Astrocyte (in vitro differentiated cells and primary cell): ENCODE measurements at regions not wholly inside any gene's neighbourhood (a gene's known extent, or its start where the extent isn't known, plus 50 kb on each side); places are given as distances from the start of the nearest gene placed in this dataset.

Source experiments
- DNase-seq: peaks from one replicate; pipeline ENCODE4 v3.0.0-alpha.2; 2010; ENCODE audit warnings: low read depth
- FAIRE-seq: peaks from 2 replicates; lab custom pipeline; 2011; peaks lifted over from hg19 to GRCh38; lab: Jason Lieb, UNC
- H2AFZ ChIP-seq: 2 replicates; pipeline ENCODE4 v1.6.0; 2012; ENCODE audit warnings: low read depth, low read length, inconsistent platforms
- H3K27ac ChIP-seq: 2 replicates; pipeline ENCODE4 v1.5.1; 2011; ENCODE audit warnings: low read depth, low read length, inconsistent platforms
- H3K27me3 ChIP-seq: 2 replicates; pipeline ENCODE4 v1.6.0; 2011; ENCODE audit warnings: low read length, inconsistent platforms; ENCODE audit not compliant: insufficient read depth
- H3K36me3 ChIP-seq: 2 replicates; pipeline ENCODE4 v1.5.1; 2011; ENCODE audit warnings: low read length, inconsistent platforms; ENCODE audit not compliant: insufficient read depth
- H3K4me1 ChIP-seq: 2 replicates; pipeline ENCODE4 v1.5.1; 2011; ENCODE audit warnings: low read length, inconsistent platforms; ENCODE audit not compliant: insufficient read depth
- H3K4me2 ChIP-seq: 2 replicates; pipeline ENCODE4 v1.6.0; 2012; ENCODE audit warnings: low read length, inconsistent platforms
- H3K4me3 ChIP-seq: 2 replicates; pipeline ENCODE4 v1.5.1; 2011; ENCODE audit warnings: low read depth, mild to moderate bottlenecking, low read length, inconsistent platforms; ENCODE audit not compliant: insufficient read depth
- H3K79me2 ChIP-seq: 2 replicates; pipeline ENCODE4 v1.6.0; 2012; ENCODE audit warnings: mild to moderate bottlenecking, low read length, inconsistent platforms; ENCODE audit not compliant: insufficient read depth
- H3K9ac ChIP-seq: 2 replicates; pipeline ENCODE4 v1.6.0; 2012; ENCODE audit warnings: mild to moderate bottlenecking, low read length, inconsistent platforms
- H3K9me3 ChIP-seq: 2 replicates; pipeline ENCODE4 v1.5.1; 2012; ENCODE audit warnings: low read depth, mild to moderate bottlenecking, low read length, inconsistent platforms; ENCODE audit not compliant: insufficient read depth
- H4K20me1 ChIP-seq: 2 replicates; pipeline ENCODE4 v1.6.0; 2012; ENCODE audit warnings: low read length, inconsistent platforms; ENCODE audit not compliant: insufficient read depth
- H3K27ac Mint-ChIP-seq: one replicate; pipeline ENCODE4 v1.8.0; 2021; ENCODE audit warnings: mild to moderate bottlenecking, mixed read lengths; ENCODE audit not compliant: unreplicated experiment
- H3K27me3 Mint-ChIP-seq: one replicate; pipeline ENCODE4 v1.8.0; 2021; ENCODE audit warnings: low read depth, mixed read lengths; ENCODE audit not compliant: unreplicated experiment
- H3K36me3 Mint-ChIP-seq: one replicate; pipeline ENCODE4 v1.8.0; 2021; ENCODE audit warnings: low read depth, mixed read lengths; ENCODE audit not compliant: unreplicated experiment
- H3K4me1 Mint-ChIP-seq: one replicate; pipeline ENCODE4 v1.8.0; 2021; ENCODE audit warnings: low read depth, mixed read lengths; ENCODE audit not compliant: unreplicated experiment
- H3K4me3 Mint-ChIP-seq: one replicate; pipeline ENCODE4 v1.8.0; 2021; ENCODE audit warnings: mild to moderate bottlenecking, moderate library complexity, mixed read lengths; ENCODE audit not compliant: unreplicated experiment
- H3K9me3 Mint-ChIP-seq: one replicate; pipeline ENCODE4 v1.8.0; 2021; ENCODE audit warnings: mild to moderate bottlenecking, mixed read lengths; ENCODE audit not compliant: unreplicated experiment
- CTCF ChIP-seq: IDR thresholded peaks from 2 replicates; pipeline ENCODE4 v1.5.1; 2011; ENCODE audit warnings: low read depth, mild to moderate bottlenecking, inconsistent platforms, low read length, moderate library complexity; ENCODE audit not compliant: insufficient read depth
- EZH2 ChIP-seq: IDR thresholded peaks from 2 replicates; pipeline ENCODE4 v1.6.1; 2012; ENCODE audit warnings: mild to moderate bottlenecking, low read length, inconsistent platforms; ENCODE audit not compliant: insufficient read depth

DNA sequence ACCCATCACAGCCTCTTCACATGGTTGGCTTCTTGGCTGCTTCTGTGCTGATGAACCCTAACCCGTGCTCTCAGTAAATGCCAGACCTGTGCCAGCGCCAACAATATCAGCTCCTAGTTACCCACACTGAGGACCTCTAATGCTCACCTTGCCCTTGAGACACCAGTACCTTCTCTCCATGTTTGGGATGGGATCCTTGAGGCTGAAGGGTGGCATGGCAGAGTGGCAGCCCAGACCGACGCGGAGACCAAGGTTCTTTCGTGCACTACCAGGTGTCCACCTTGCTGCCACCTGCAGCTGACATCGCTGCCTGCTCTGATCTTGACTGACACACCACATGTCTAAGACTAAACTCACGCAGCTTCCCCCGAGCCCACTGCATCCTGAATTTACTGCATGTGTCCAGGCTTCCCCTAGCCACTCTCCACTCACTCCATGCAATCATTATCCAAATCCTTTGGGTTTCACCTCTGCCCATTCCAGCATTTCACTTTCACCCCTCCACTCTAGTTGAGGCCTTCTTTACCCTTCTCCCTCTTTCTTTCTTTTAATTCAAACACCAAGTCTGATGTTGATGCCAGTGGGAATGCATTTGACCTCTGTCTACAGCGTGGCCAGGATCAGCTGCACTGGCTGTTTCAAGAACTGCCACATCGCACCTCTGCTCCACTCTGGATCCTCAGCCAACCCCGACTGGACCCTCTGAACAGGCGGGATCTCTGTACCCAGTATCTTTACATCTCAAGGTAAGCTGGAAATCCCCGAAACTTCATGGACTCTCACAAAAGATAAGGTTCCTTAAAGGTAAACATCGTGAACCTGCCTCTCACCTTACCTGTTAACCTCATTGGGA, 294.9 kb downstream of the GLRX3 start:
- Histone ChIP-seq H2AFZ (no peak overlapping the region), H3K4me2 (no peak overlapping the region), H3K4me1 (no peaks in the 10 kb centered on the region), H3K27me3 (no peaks in the 10 kb centered on the region), H4K20me1 (no peaks in the 10 kb centered on the region), H3K36me3 (no peaks in the 10 kb centered on the region), H3K9ac (no peak overlapping the region), H3K79me2 (no peaks in the 10 kb centered on the region), H3K27ac (no peak overlapping the region), H3K9me3 (peaks cover 29% of the 10 kb centered on the region), H3K4me3 (no peak overlapping the region)
- Mint-ChIP-seq H3K4me3 (no peak overlapping the region), H3K36me3 (no peaks in the 10 kb centered on the region), H3K27me3 (no peaks in the 10 kb centered on the region), H3K9me3 (peaks cover 18% of the 10 kb centered on the region), H3K27ac (no peak overlapping the region), H3K4me1 (no peaks in the 10 kb centered on the region)
- DNase-seq (no peak), FAIRE-seq (no peak)
- TF ChIP-seq EZH2, result no peak
- no peak for TF ChIP-seq CTCF

DNA sequence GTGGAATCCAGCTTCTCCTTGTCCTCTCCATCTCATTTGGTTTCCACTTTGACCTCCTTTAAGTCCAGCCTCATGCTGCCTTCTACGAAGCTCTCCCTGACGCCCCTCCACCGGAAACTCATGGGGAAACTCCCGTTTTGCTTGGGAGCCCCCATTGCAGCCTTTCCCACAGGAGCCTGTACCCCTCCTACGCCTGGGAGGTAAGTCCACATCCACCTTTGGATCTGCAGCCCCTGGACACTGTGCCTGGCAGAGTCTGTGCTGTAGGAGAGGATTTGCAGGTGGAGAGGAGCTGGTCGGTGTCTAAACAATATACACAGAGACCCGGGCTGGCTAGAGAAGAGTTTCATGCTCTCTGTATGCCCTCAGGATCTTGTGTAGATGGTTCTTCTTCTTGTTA, 296.1 kb downstream of the GLRX3 start:
- Histone ChIP-seq H3K9me3 (peaks cover 21% of the 10 kb centered on the region), H3K79me2 (no peaks in the 10 kb centered on the region), H4K20me1 (no peaks in the 10 kb centered on the region), H2AFZ (no peak overlapping the region), H3K4me2 (no peak overlapping the region), H3K9ac (no peak overlapping the region), H3K4me1 (no peaks in the 10 kb centered on the region), H3K27ac (no peak overlapping the region), H3K4me3 (no peak overlapping the region), H3K36me3 (no peaks in the 10 kb centered on the region), H3K27me3 (no peaks in the 10 kb centered on the region)
- H3K36me3 Mint-ChIP-seq, result no peaks in the 10 kb centered on the region
- TF ChIP-seq EZH2, result no peak
- no peak for TF ChIP-seq CTCF
- DNase-seq (no peak), FAIRE-seq (no peak)
- peaks cover 19% of the 10 kb centered on the region for H3K9me3 Mint-ChIP-seq
- no peaks in the 10 kb centered on the region for H3K27me3 Mint-ChIP-seq
- H3K4me1 Mint-ChIP-seq, result no peaks in the 10 kb centered on the region
- H3K27ac Mint-ChIP-seq, result no peak overlapping the region
- no peak overlapping the region for H3K4me3 Mint-ChIP-seq

GRCh38 chr10:130432850-130433249, 296.7 kb downstream of the GLRX3 start:
- FAIRE-seq, result no peak
- DNase-seq, result no peak
- Mint-ChIP-seq H3K27ac (no peak overlapping the region), H3K4me3 (no peak overlapping the region), H3K36me3 (no peaks in the 10 kb centered on the region), H3K4me1 (no peaks in the 10 kb centered on the region), H3K27me3 (no peaks in the 10 kb centered on the region), H3K9me3 (peaks cover 19% of the 10 kb centered on the region)
- Histone ChIP-seq H3K36me3 (no peaks in the 10 kb centered on the region), H3K9ac (no peak overlapping the region), H3K9me3 (peaks cover 16% of the 10 kb centered on the region), H3K79me2 (no peaks in the 10 kb centered on the region), H3K4me1 (no peaks in the 10 kb centered on the region), H3K4me2 (no peak overlapping the region), H2AFZ (no peak overlapping the region), H3K27ac (no peak overlapping the region), H3K27me3 (no peaks in the 10 kb centered on the region), H3K4me3 (no peak overlapping the region), H4K20me1 (no peaks in the 10 kb centered on the region)
- TF ChIP-seq CTCF (no peak), EZH2 (no peak)
